ENCODE measurements at regions not wholly inside any gene's neighbourhood (a gene's known extent, or its start where the extent isn't known, plus 50 kb on each side); places are given as distances from the start of the nearest gene placed in this dataset.

- ATAC-seq = no peak
- no peak for TF ChIP-seq CSDC2 (CRISPR knock-in tag; IDR thresholded peaks at IDR 0.05)
- TF ChIP-seq ARNTL (CRISPR knock-in tag; IDR thresholded peaks at IDR 0.05; ENCODE audit: borderline replicate concordance, low read depth) = no peak
- TF ChIP-seq ISL1 (CRISPR knock-in tag; IDR thresholded peaks at IDR 0.05) = no peak
- no peak for TF ChIP-seq RARB (CRISPR knock-in tag; IDR thresholded peaks at IDR 0.05)
- no peak for TF ChIP-seq SNAI2 (CRISPR knock-in tag; IDR thresholded peaks at IDR 0.05)
- TF ChIP-seq ZFP3 (CRISPR knock-in tag; IDR thresholded peaks at IDR 0.05) = no peak
Observed at GRCh38 chr1:30596470-30596869, 126.9 kb downstream of the MATN1 start.

- TF ChIP-seq TOX (CRISPR knock-in tag; IDR thresholded peaks at IDR 0.05; ENCODE audit: borderline replicate concordance) (no peak), ZFP30 (CRISPR knock-in tag; IDR thresholded peaks at IDR 0.05) (no peak), ZNF565 (CRISPR knock-in tag; conservative IDR thresholded peaks at IDR 0.05; ENCODE audit: low read depth) (no peak), PPARA (CRISPR knock-in tag; IDR thresholded peaks at IDR 0.05; ENCODE audit: borderline replicate concordance) (no peak), CSRNP3 (CRISPR knock-in tag; IDR thresholded peaks at IDR 0.05) (no peak), ESRRG (CRISPR knock-in tag; IDR thresholded peaks at IDR 0.05) (no peak), SNAI2 (CRISPR knock-in tag; IDR thresholded peaks at IDR 0.05) (no peak), PATZ1 (CRISPR knock-in tag; IDR thresholded peaks at IDR 0.05; ENCODE audit: borderline replicate concordance) (no peak), TCF4 (CRISPR knock-in tag; IDR thresholded peaks at IDR 0.05; ENCODE audit: borderline replicate concordance) (no peak), OSR1 (CRISPR knock-in tag; IDR thresholded peaks at IDR 0.05) (no peak), CSDC2 (CRISPR knock-in tag; IDR thresholded peaks at IDR 0.05) (no peak), ZC3H10 (CRISPR knock-in tag; IDR thresholded peaks at IDR 0.05) (no peak), ISL1 (CRISPR knock-in tag; IDR thresholded peaks at IDR 0.05) (no peak), ZFP3 (CRISPR knock-in tag; IDR thresholded peaks at IDR 0.05) (no peak), POU6F1 (CRISPR knock-in tag; IDR thresholded peaks at IDR 0.05; ENCODE audit: borderline replicate concordance, low read depth) (no peak), TSHZ2 (CRISPR knock-in tag; IDR thresholded peaks at IDR 0.05) (no peak)
- ATAC-seq = no peak
Observed at GRCh38 chr1:30589083-30589482, 134.3 kb downstream of the MATN1 start.

- ATAC-seq = no peak
- TF ChIP-seq ZNF565 (CRISPR knock-in tag; conservative IDR thresholded peaks at IDR 0.05; ENCODE audit: low read depth) (no peak), CSDC2 (CRISPR knock-in tag; IDR thresholded peaks at IDR 0.05) (no peak), CSRNP3 (CRISPR knock-in tag; IDR thresholded peaks at IDR 0.05) (no peak), SNAI2 (CRISPR knock-in tag; IDR thresholded peaks at IDR 0.05) (no peak), ZC3H10 (CRISPR knock-in tag; IDR thresholded peaks at IDR 0.05) (no peak), GLIS3 (CRISPR knock-in tag; IDR thresholded peaks at IDR 0.05) (no peak), RARB (CRISPR knock-in tag; IDR thresholded peaks at IDR 0.05) (no peak), ARNTL (CRISPR knock-in tag; IDR thresholded peaks at IDR 0.05; ENCODE audit: borderline replicate concordance, low read depth) (no peak), ISL1 (CRISPR knock-in tag; IDR thresholded peaks at IDR 0.05) (no peak), ZNF70 (CRISPR knock-in tag; IDR thresholded peaks at IDR 0.05) (no peak), PATZ1 (CRISPR knock-in tag; IDR thresholded peaks at IDR 0.05; ENCODE audit: borderline replicate concordance) (no peak), ESRRG (CRISPR knock-in tag; IDR thresholded peaks at IDR 0.05) (no peak), TSHZ2 (CRISPR knock-in tag; IDR thresholded peaks at IDR 0.05) (no peak), ZNF8 (CRISPR knock-in tag; IDR thresholded peaks at IDR 0.05) (no peak), BACH2 (CRISPR knock-in tag; IDR thresholded peaks at IDR 0.05; ENCODE audit: borderline replicate concordance) (no peak), OSR1 (CRISPR knock-in tag; IDR thresholded peaks at IDR 0.05) (no peak)
Observed at GRCh38 chr1:30588311-30589073, 134.9 kb downstream of the MATN1 start.
